Endodermal cell (in vitro differentiated cells): ENCODE measurements at regions not wholly inside any gene's neighbourhood (a gene's known extent, or its start where the extent isn't known, plus 50 kb on each side); places are given as distances from the start of the nearest gene placed in this dataset.
"Not testable (repeated sequence)": the region's sequence is repeated elsewhere in the genome, so short reads cannot be mapped to it uniquely, and the experiment has no call there.

ENCODE experiments used
- DNase-seq: peaks from one replicate; pipeline ENCODE4 v3.0.0-alpha.2; 2017
- H3K27ac ChIP-seq: 2 replicates; pipeline ENCODE4 v1.5.1; 2013; ENCODE audit warnings: mild to moderate bottlenecking, low read depth, low read length, moderate library complexity
- H3K27me3 ChIP-seq: 2 replicates; pipeline ENCODE4 v1.6.1; 2013; ENCODE audit warnings: mild to moderate bottlenecking, low read length, moderate library complexity; ENCODE audit not compliant: insufficient read depth, control insufficient read depth, poor library complexity, severe bottlenecking
- H3K36me3 ChIP-seq: 2 replicates; pipeline ENCODE4 v1.7.0; 2013; ENCODE audit warnings: mild to moderate bottlenecking, low read length, moderate library complexity; ENCODE audit not compliant: control insufficient read depth, insufficient read depth
- H3K4me1 ChIP-seq: one replicate; pipeline ENCODE4 v1.7.0; 2013; ENCODE audit warnings: low read length; ENCODE audit not compliant: control insufficient read depth, insufficient read depth
- H3K4me3 ChIP-seq: 2 replicates; pipeline ENCODE4 v1.5.1; 2013; ENCODE audit warnings: mild to moderate bottlenecking, low read length, moderate library complexity
- H3K9ac ChIP-seq: 2 replicates; pipeline ENCODE4 v1.6.1; 2013; ENCODE audit warnings: mild to moderate bottlenecking, low read length, moderate library complexity; ENCODE audit not compliant: poor library complexity, severe bottlenecking; ENCODE audit errors: extremely low read depth
- H3K9me3 ChIP-seq: 2 replicates; pipeline ENCODE4 v1.6.1; 2013; ENCODE audit warnings: mild to moderate bottlenecking, low read length, moderate library complexity; ENCODE audit not compliant: control insufficient read depth
- H3K27ac Mint-ChIP-seq: 2 replicates; pipeline ENCODE4 v1.8.0; 2020; ENCODE audit warnings: mixed read lengths
- H3K27me3 Mint-ChIP-seq: 2 replicates; pipeline ENCODE4 v1.8.0; 2021; ENCODE audit warnings: mild to moderate bottlenecking, mixed read lengths; ENCODE audit not compliant: insufficient read depth
- H3K36me3 Mint-ChIP-seq: 2 replicates; pipeline ENCODE4 v1.8.0; 2020; ENCODE audit warnings: low read depth, mixed read lengths
- H3K4me1 Mint-ChIP-seq: 2 replicates; pipeline ENCODE4 v1.8.0; 2020; ENCODE audit warnings: mixed read lengths
- H3K4me3 Mint-ChIP-seq: 2 replicates; pipeline ENCODE4 v1.8.0; 2020; ENCODE audit warnings: mild to moderate bottlenecking, moderate library complexity, mixed read lengths
- H3K9me3 Mint-ChIP-seq: 2 replicates; pipeline ENCODE4 v1.8.0; 2020; ENCODE audit warnings: mild to moderate bottlenecking, mixed read lengths
- CTCF ChIP-seq: fragments of 200-600 bp; sonication (generic); conservative IDR thresholded peaks from 2 replicates; pipeline ENCODE4 v1.5.0; 2021; ENCODE audit warnings: antibody characterized with exemption, mild to moderate bottlenecking
- WGBS, 2 experiments: methylation state at CpG; one replicate each; pipeline versions ENCODE4 v1.1.5 to v1.1.7; 2013; ENCODE audit warnings: missing lambda C conversion rate in 2 of 2, mixed read lengths in 1 of 2; ENCODE audit not compliant: insufficient coverage in 1 of 2, insufficient read length in 1 of 2; 5-methylcytosine and 5-hydroxymethylcytosine counted together

GRCh38 chr3:75362086-75362784 is 301.9 kb upstream of the FRG2C start:
- DNase-seq = peak; percentile 67
- TF ChIP-seq CTCF = peak; percentile 82
- H3K27ac Mint-ChIP-seq, H3K27me3 ChIP-seq, H3K4me3 ChIP-seq, H3K9ac ChIP-seq, H3K9me3 ChIP-seq, H3K9me3 Mint-ChIP-seq, H3K4me3 Mint-ChIP-seq, H3K4me1 ChIP-seq, H3K27ac ChIP-seq, H3K36me3 Mint-ChIP-seq, H3K27me3 Mint-ChIP-seq, H3K36me3 ChIP-seq: not testable (repeated sequence)
- 84 to 93% methylated on average over 8 to 16 of the region's 16 CpGs for WGBS, 2 experiments
- H3K4me1 Mint-ChIP-seq = peaks cover 27% of the 10 kb centered on the region

GRCh38 chr3:75372964-75373363 is 291.2 kb upstream of the FRG2C start:
- not testable (repeated sequence) for DNase-seq, H3K4me3 Mint-ChIP-seq, H3K4me1 ChIP-seq, H3K27ac ChIP-seq, H3K36me3 ChIP-seq, H3K27me3 ChIP-seq, H3K4me1 Mint-ChIP-seq, H3K9ac ChIP-seq, H3K9me3 Mint-ChIP-seq, H3K9me3 ChIP-seq, H3K27ac Mint-ChIP-seq, H3K4me3 ChIP-seq, H3K36me3 Mint-ChIP-seq
- peaks cover 21% of the 10 kb centered on the region for H3K27me3 Mint-ChIP-seq
- WGBS, 2 experiments = 95 to 100% methylated on average over 3 to 12 of the region's 13 CpGs

GRCh38 chr3:75379840-75380239 is 284.3 kb upstream of the FRG2C start:
- not testable (repeated sequence) for H3K27ac ChIP-seq, H3K9ac ChIP-seq, H3K36me3 Mint-ChIP-seq, H3K27me3 Mint-ChIP-seq, H3K9me3 ChIP-seq, H3K27ac Mint-ChIP-seq, H3K4me3 ChIP-seq, H3K4me3 Mint-ChIP-seq, H3K4me1 ChIP-seq, H3K27me3 ChIP-seq, DNase-seq, H3K9me3 Mint-ChIP-seq, H3K36me3 ChIP-seq
- WGBS, 2 experiments = 88 to 93% methylated on average over 2 to 5 of the region's 5 CpGs
- H3K4me1 Mint-ChIP-seq = peaks cover 11% of the 10 kb centered on the region

- H3K36me3 ChIP-seq = no peaks in the 10 kb centered on the region
- H3K27me3 ChIP-seq = no peaks in the 10 kb centered on the region
- Mint-ChIP-seq H3K27ac (no peak overlapping the region), H3K4me1 (peaks cover 11% of the 10 kb centered on the region), H3K27me3 (no peaks in the 10 kb centered on the region), H3K36me3 (no peaks in the 10 kb centered on the region), H3K4me3 (no peak overlapping the region), H3K9me3 (no peaks in the 10 kb centered on the region)
- no peak for TF ChIP-seq CTCF
- no peaks in the 10 kb centered on the region for H3K4me1 ChIP-seq
- H3K9ac ChIP-seq = no peak overlapping the region
- no peak overlapping the region for H3K27ac ChIP-seq
- no peaks in the 10 kb centered on the region for H3K9me3 ChIP-seq
- DNase-seq = no peak
- H3K4me3 ChIP-seq = no peak overlapping the region
- 95 to 98% methylated on average over 8 to 12 of the region's 13 CpGs for WGBS, 2 experiments
These were observed 283.8 kb upstream of the FRG2C start for GRCh38 chr3:75380276-75380771.

GRCh38 chr3:75384016-75384415 is 280.1 kb upstream of the FRG2C start:
- DNase-seq, H3K27me3 Mint-ChIP-seq, H3K36me3 Mint-ChIP-seq, H3K9me3 ChIP-seq, H3K27ac Mint-ChIP-seq, H3K36me3 ChIP-seq, H3K9ac ChIP-seq, H3K9me3 Mint-ChIP-seq, H3K4me1 ChIP-seq, H3K27ac ChIP-seq, H3K27me3 ChIP-seq, H3K4me3 ChIP-seq, H3K4me3 Mint-ChIP-seq: not testable (repeated sequence)
- WGBS, 2 experiments = 92 to 95% methylated on average over 3 of the region's 4 CpGs
- H3K4me1 Mint-ChIP-seq = peaks cover 24% of the 10 kb centered on the region
